HepG2 (cell line): ENCODE measurements at regions not wholly inside any gene's neighbourhood (a gene's known extent, or its start where the extent isn't known, plus 50 kb on each side); places are given as distances from the start of the nearest gene placed in this dataset.

Source experiments
- ATAC-seq: fragments of 200-7000 bp; cut with Tn5 transposase; 3 replicates; pipeline ENCODE4 v1.9.1; 2020; ENCODE audit warnings: mild to moderate bottlenecking, moderate library complexity
- BruUV-seq: library from RNA; stranded (reverse); fragments of 400-500 nt; replicated peaks from 2 replicates; lab custom pipeline; 2021; lab: Mats Ljungman, UMichigan
- CTCF ChIA-PET: fragments of 300-600 bp; formaldehyde crosslinking; extraction: SDS; loops from one replicate; lab custom pipeline; 2021; ENCODE audit warnings: low total read pairs, inconsistent platforms, low intra/inter-chr PET ratio; lab: Yijun Ruan, JAX
- POLR2A ChIA-PET: fragments of 350-600 bp; sonication (Branson Sonifier 250); formaldehyde crosslinking; loops from one replicate; lab custom pipeline; 2020; ENCODE audit warnings: antibody characterized with exemption, inconsistent platforms; lab: Yijun Ruan, JAX
- DNase-seq: peaks from one replicate; pipeline ENCODE4 v3.0.0-alpha.2; 2015; ENCODE audit warnings: low spot score
- FAIRE-seq: peaks from 3 replicates; lab custom pipeline; 2011; peaks lifted over from hg19 to GRCh38; lab: Jason Lieb, UNC
- H2AFZ ChIP-seq: one replicate; pipeline ENCODE4 v1.6.1; 2011; ENCODE audit warnings: low read length, inconsistent platforms
- H3K27ac ChIP-seq: fragments of 300-600 bp; 3 replicates; pipeline ENCODE4 v1.8.0; 2011; ENCODE audit warnings: mixed run types, mild to moderate bottlenecking, mixed read lengths, low read length, inconsistent platforms; ENCODE audit not compliant: insufficient read depth; ENCODE audit errors: extremely low read length
- H3K27me3 ChIP-seq, 2 experiments: fragments of 200-600 bp in 1 of 2; 2 replicates in 1 of 2; 3 replicates in 1 of 2; pipeline versions ENCODE4 v1.6.0 to v1.8.0; 2011; ENCODE audit warnings: low read length in 2 of 2, mild to moderate bottlenecking in 2 of 2, moderate library complexity in 2 of 2, inconsistent platforms in 1 of 2; ENCODE audit not compliant: insufficient read depth in 2 of 2, control insufficient read depth in 1 of 2
- H3K36me3 ChIP-seq, 2 experiments: fragments of 200-600 bp in 1 of 2; replicated peaks in 1 of 2; 2 replicates in 1 of 2; 3 replicates in 1 of 2; pipeline versions ENCODE4 v1.5.1 to v1.8.0; 2011; ENCODE audit warnings: low read length in 2 of 2, inconsistent platforms in 1 of 2; ENCODE audit not compliant: insufficient read depth in 2 of 2, control insufficient read depth in 1 of 2
- H3K4me1 ChIP-seq: 2 replicates; pipeline ENCODE4 v1.5.1; 2012; ENCODE audit warnings: low read length, inconsistent platforms; ENCODE audit not compliant: insufficient read depth
- H3K4me2 ChIP-seq: 2 replicates; pipeline ENCODE4 v1.6.0; 2011; ENCODE audit warnings: low read depth, low read length, inconsistent platforms
- H3K4me3 ChIP-seq, 3 experiments: fragments of 200-600 bp in 1 of 3; sonication (generic), shearing (Covaris generic) in 1 of 3; replicated peaks in 1 of 3; 2 replicates each; pipeline ENCODE4 v1.5.1; 2011 to 2016; ENCODE audit warnings: low read length in 3 of 3, inconsistent platforms in 2 of 3, low read depth in 2 of 3, mild to moderate bottlenecking in 2 of 3, control low read depth in 1 of 3, mixed read lengths in 1 of 3; ENCODE audit not compliant: insufficient read depth in 1 of 3
- H3K79me2 ChIP-seq: one replicate; pipeline ENCODE4 v1.6.1; 2011; ENCODE audit warnings: low read length, inconsistent platforms; ENCODE audit not compliant: insufficient read depth
- H3K9ac ChIP-seq: 2 replicates; pipeline ENCODE4 v1.6.0; 2011; ENCODE audit warnings: mild to moderate bottlenecking, low read depth, low read length, inconsistent platforms; ENCODE audit not compliant: insufficient read depth
- H3K9me3 ChIP-seq: 2 replicates; pipeline ENCODE4 v1.5.1; 2012; ENCODE audit warnings: mild to moderate bottlenecking, low read length
- H4K20me1 ChIP-seq: 2 replicates; pipeline ENCODE4 v1.6.0; 2011; ENCODE audit warnings: inconsistent platforms, mild to moderate bottlenecking, low read length, moderate library complexity; ENCODE audit not compliant: insufficient read depth
- AGO2 ChIP-seq: fragments of 200-400 bp; formaldehyde crosslinking; optimal IDR thresholded peaks from 2 replicates; pipeline ENCODE3; 2017; ENCODE audit warnings: mild to moderate bottlenecking, low read depth, low read length, moderate library complexity
- ATM ChIP-seq: fragments of 450-650 bp; IDR thresholded peaks from 2 replicates; pipeline ENCODE4 v1.7.1; 2017; ENCODE audit warnings: mild to moderate bottlenecking, borderline replicate concordance
- GPN1 ChIP-seq: sonication (generic); formaldehyde crosslinking; IDR thresholded peaks from 2 replicates; pipeline ENCODE4 v1.5.1; 2020; ENCODE audit warnings: missing genetic modification reagents, borderline replicate concordance
- KDM5B ChIP-seq: sonication (generic); formaldehyde crosslinking; IDR thresholded peaks from 2 replicates; pipeline ENCODE4 v1.4.0; 2020; ENCODE audit warnings: missing genetic modification reagents, mild to moderate bottlenecking, borderline replicate concordance
- KLF13 ChIP-seq: sonication (generic); formaldehyde crosslinking; IDR thresholded peaks from 2 replicates; pipeline ENCODE4 v1.4.0; 2020; ENCODE audit warnings: mild to moderate bottlenecking, missing genetic modification reagents
- MED13 ChIP-seq: sonication (generic); formaldehyde crosslinking; IDR thresholded peaks from 2 replicates; pipeline ENCODE4 v1.5.0; 2020; ENCODE audit warnings: missing genetic modification reagents
- SALL1 ChIP-seq: sonication (generic); formaldehyde crosslinking; IDR thresholded peaks from 2 replicates; pipeline ENCODE4 v1.8.0; 2022; ENCODE audit warnings: mild to moderate bottlenecking, missing genetic modification reagents
- SIN3A ChIP-seq: IDR thresholded peaks from 2 replicates; pipeline ENCODE4 v1.6.1; 2011; ENCODE audit warnings: low read depth, mild to moderate bottlenecking, control low read depth, low read length, borderline replicate concordance
- SRY ChIP-seq: sonication (generic); formaldehyde crosslinking; IDR thresholded peaks from 2 replicates; pipeline ENCODE4 v1.8.0; 2022; ENCODE audit warnings: mild to moderate bottlenecking, missing genetic modification reagents
- TAF15 ChIP-seq: fragments of 200-400 bp; formaldehyde crosslinking; IDR thresholded peaks from one replicate; pipeline ENCODE4 v1.6.1; 2018; ENCODE audit warnings: mild to moderate bottlenecking, low read depth, low read length; ENCODE audit not compliant: poor library complexity, severe bottlenecking
- TBL1XR1 ChIP-seq: fragments of 150-350 bp; IDR thresholded peaks from 2 replicates; pipeline ENCODE4 v1.6.1; 2014; ENCODE audit warnings: borderline replicate concordance, low read length; ENCODE audit not compliant: partially characterized antibody
- TCF12 ChIP-seq, 2 experiments: fragments of 450-650 bp in 1 of 2; sonication (generic) in 1 of 2; formaldehyde crosslinking in 1 of 2; IDR thresholded peaks; 2 replicates each; pipeline versions ENCODE4 v1.6.1 to v1.8.0; 2017 to 2022; ENCODE audit warnings: antibody characterized with exemption in 1 of 2, mild to moderate bottlenecking in 1 of 2, missing genetic modification reagents in 1 of 2, moderate library complexity in 1 of 2
- THAP11 ChIP-seq: IDR thresholded peaks from 2 replicates; pipeline ENCODE4 v1.6.1; 2016; ENCODE audit warnings: missing biosample characterization, missing genetic modification reagents
- ZNF12 ChIP-seq: sonication (generic); formaldehyde crosslinking; IDR thresholded peaks from 2 replicates; pipeline ENCODE4 v1.5.0; 2020; ENCODE audit warnings: missing genetic modification reagents
- ZNF792 ChIP-seq: IDR thresholded peaks from 2 replicates; pipeline ENCODE4 v1.6.1; 2016
- ZSCAN22 ChIP-seq: sonication (generic); formaldehyde crosslinking; IDR thresholded peaks from 2 replicates; pipeline ENCODE4 v1.4.0; 2020; ENCODE audit warnings: mild to moderate bottlenecking, missing genetic modification reagents
- WGBS: methylation state at CpG from one replicate; pipeline ENCODE4 v1.1.6; 2017; ENCODE audit warnings: low lambda C conversion rate; 5-methylcytosine and 5-hydroxymethylcytosine counted together
- in situ Hi-C: cut with HindIII; loops from 2 replicates; pipeline ENCODE4 v1.10.0; 2017; ENCODE audit warnings: low pct_unique_long_range_greater_than_20kb; ENCODE audit not compliant: extremely low pct_ligation_motif_present
- intact Hi-C: fragments of 100-400 bp; cut with micrococcal nuclease; formaldehyde crosslinking; loops from one replicate; pipeline ENCODE4 v1.10.0; 2022; ENCODE audit not compliant: unreplicated experiment
- TF ChIP-seq, protein P1 (sequence below): IDR thresholded peaks from 2 replicates; pipeline ENCODE4 v1.6.1; 2016
- TF ChIP-seq, protein P2 (sequence below): sonication (generic); formaldehyde crosslinking; IDR thresholded peaks from 2 replicates; pipeline ENCODE4 v1.5.0; 2020; ENCODE audit warnings: mild to moderate bottlenecking, missing genetic modification reagents
- TF ChIP-seq, protein P3 (sequence below): IDR thresholded peaks from 2 replicates; pipeline ENCODE4 v1.6.1; 2018; ENCODE audit warnings: missing genetic modification reagents, mild to moderate bottlenecking, missing compliant biosample characterization

DNA sequence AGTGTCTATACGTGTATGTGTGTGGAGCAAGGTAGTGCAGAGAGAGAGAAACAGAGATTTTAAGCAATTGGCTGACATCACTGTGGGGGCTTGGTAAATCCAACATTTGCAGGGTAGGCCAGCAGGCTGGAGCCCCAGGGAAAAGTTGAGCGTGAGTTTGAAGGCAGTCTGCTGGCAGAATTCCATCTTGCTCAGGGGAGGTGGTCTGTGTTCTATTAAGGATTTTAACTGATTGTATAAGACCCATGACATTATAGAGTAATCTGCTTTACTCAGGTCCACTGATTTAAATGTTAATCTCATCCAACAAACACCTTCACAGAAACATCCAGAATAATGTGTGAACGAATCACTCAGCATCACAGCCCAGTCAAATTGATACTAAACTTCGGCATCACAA, 912.9 kb downstream of the GRM8 start (continued):
- TF ChIP-seq GPN1 (CRISPR knock-in tag) (no peak), KDM5B (CRISPR knock-in tag) (no peak), SIN3A (no peak), TBL1XR1 (no peak), THAP11 (CRISPR knock-in tag) (no peak)
- TF ChIP-seq, protein P1, sequence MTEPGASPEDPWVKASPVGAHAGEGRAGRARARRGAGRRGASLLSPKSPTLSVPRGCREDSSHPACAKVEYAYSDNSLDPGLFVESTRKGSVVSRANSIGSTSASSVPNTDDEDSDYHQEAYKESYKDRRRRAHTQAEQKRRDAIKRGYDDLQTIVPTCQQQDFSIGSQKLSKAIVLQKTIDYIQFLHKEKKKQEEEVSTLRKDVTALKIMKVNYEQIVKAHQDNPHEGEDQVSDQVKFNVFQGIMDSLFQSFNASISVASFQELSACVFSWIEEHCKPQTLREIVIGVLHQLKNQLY (CRISPR knock-in tag), result no peak
- TF ChIP-seq, all 625 proteins: peak for 0

DNA sequence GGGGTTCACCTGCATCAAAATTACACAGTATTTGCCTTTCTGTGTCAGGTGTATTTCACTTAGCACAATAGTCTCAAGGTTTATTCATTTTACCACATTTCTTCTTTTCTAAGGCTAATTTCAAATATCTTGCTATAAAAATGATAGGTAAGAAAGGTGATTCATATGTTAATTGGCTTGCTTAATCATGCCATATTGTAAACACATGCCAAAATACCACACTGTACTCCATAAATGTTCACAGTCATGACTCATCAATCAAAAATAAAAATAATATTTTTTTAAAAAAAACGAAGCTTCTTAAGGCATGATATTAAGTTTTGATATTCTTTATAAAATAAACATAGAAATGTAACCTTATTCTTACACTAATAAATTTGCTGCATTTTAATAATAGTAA, 947.1 kb downstream of the GRM8 start:
- no peak for FAIRE-seq
- POLR2A ChIA-PET, result no interaction called here
- intact Hi-C loops, result no loop called here

More for the DNA sequence above, 947.1 kb downstream of the GRM8 start:
- H3K36me3 ChIP-seq, result no peaks in the 10 kb centered on the region
- H3K79me2 ChIP-seq, result no peaks in the 10 kb centered on the region
- CTCF ChIA-PET, result no interaction called here
- ATAC-seq (no peak), DNase-seq (no peak)
- H3K9me3 ChIP-seq, result peaks cover 74% of the 10 kb centered on the region
- H3K27me3 ChIP-seq, result no peaks in the 10 kb centered on the region
- no peak overlapping the region for H3K9ac ChIP-seq
- H3K4me1 ChIP-seq, result no peaks in the 10 kb centered on the region
- H3K4me3 ChIP-seq, result no peak overlapping the region
- in situ Hi-C loops, result no loop called here
- no peak overlapping the region for H2AFZ ChIP-seq
- 2% methylated on average over 1 of the region's 1 CpG for WGBS
- no peak overlapping the region for H3K4me2 ChIP-seq
- no peaks in the 10 kb centered on the region for H4K20me1 ChIP-seq
- no TSS peak for BruUV-seq
- H3K27ac ChIP-seq, result no peak overlapping the region
- TF ChIP-seq TCF12 (IDR thresholded peaks at IDR 0.05), result no peak
- TF ChIP-seq TCF12 (CRISPR knock-in tag; IDR thresholded peaks at IDR 0.05), result no peak
- no peak for TF ChIP-seq ZSCAN22 (CRISPR knock-in tag)
- TF ChIP-seq ZNF792 (CRISPR knock-in tag), result no peak
- no peak for TF ChIP-seq ATM
- no peak for TF ChIP-seq ZNF12 (CRISPR knock-in tag)
- no peak for TF ChIP-seq SRY (CRISPR knock-in tag)
- TF ChIP-seq SALL1 (CRISPR knock-in tag), result no peak
- no peak for TF ChIP-seq KLF13 (CRISPR knock-in tag)
- no peak for TF ChIP-seq AGO2
- TF ChIP-seq, protein P2, sequence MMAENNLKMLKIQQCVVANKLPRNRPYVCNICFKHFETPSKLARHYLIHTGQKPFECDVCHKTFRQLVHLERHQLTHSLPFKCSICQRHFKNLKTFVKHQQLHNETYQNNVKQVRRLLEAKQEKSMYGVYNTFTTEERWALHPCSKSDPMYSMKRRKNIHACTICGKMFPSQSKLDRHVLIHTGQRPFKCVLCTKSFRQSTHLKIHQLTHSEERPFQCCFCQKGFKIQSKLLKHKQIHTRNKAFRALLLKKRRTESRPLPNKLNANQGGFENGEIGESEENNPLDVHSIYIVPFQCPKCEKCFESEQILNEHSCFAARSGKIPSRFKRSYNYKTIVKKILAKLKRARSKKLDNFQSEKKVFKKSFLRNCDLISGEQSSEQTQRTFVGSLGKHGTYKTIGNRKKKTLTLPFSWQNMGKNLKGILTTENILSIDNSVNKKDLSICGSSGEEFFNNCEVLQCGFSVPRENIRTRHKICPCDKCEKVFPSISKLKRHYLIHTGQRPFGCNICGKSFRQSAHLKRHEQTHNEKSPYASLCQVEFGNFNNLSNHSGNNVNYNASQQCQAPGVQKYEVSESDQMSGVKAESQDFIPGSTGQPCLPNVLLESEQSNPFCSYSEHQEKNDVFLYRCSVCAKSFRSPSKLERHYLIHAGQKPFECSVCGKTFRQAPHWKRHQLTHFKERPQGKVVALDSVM (CRISPR knock-in tag), result no peak
- TF ChIP-seq TAF15, result no peak
- TF ChIP-seq, protein P3, sequence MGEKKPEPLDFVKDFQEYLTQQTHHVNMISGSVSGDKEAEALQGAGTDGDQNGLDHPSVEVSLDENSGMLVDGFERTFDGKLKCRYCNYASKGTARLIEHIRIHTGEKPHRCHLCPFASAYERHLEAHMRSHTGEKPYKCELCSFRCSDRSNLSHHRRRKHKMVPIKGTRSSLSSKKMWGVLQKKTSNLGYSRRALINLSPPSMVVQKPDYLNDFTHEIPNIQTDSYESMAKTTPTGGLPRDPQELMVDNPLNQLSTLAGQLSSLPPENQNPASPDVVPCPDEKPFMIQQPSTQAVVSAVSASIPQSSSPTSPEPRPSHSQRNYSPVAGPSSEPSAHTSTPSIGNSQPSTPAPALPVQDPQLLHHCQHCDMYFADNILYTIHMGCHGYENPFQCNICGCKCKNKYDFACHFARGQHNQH (CRISPR knock-in tag), result no peak
- TF ChIP-seq MED13 (CRISPR knock-in tag), result no peak
- TF ChIP-seq, protein P1 (CRISPR knock-in tag), result no peak
